H1 (cell line): ENCODE measurements at regions not wholly inside any gene's neighbourhood (a gene's known extent, or its start where the extent isn't known, plus 50 kb on each side); places are given as distances from the start of the nearest gene placed in this dataset.

Experiments
- ATF2 ChIP-seq: IDR thresholded peaks from 2 replicates; pipeline ENCODE4 v1.6.1; 2012; ENCODE audit warnings: low read length, inconsistent platforms
- CEBPB ChIP-seq: IDR thresholded peaks from 2 replicates; pipeline ENCODE4 v1.6.1; 2012; ENCODE audit warnings: low read depth, low read length
- POLR2AphosphoS5 ChIP-seq: IDR thresholded peaks from 2 replicates; pipeline ENCODE4 v1.6.1; 2011; ENCODE audit warnings: low read depth, low read length

- no peak for TF ChIP-seq POLR2AphosphoS5
- no peak for TF ChIP-seq ATF2
- no peak for TF ChIP-seq CEBPB
Measured at GRCh38 chr9:73553295-73553694, 401.6 kb downstream of the ANXA1 start (continued).
